GM11168 (cell line): ENCODE measurements at regions not wholly inside any gene's neighbourhood (a gene's known extent, or its start where the extent isn't known, plus 50 kb on each side); places are given as distances from the start of the nearest gene placed in this dataset.
"Not testable (repeated sequence)": the region's sequence is repeated elsewhere in the genome, so short reads cannot be mapped to it uniquely, and the experiment has no call there.

Experiments used
- in situ Hi-C: fragments of 300-500 bp; cut with MboI; formaldehyde crosslinking; loops from one replicate; pipeline ENCODE4 v1.12.0; 2022; ENCODE audit warnings: low sequenced_read_pairs; ENCODE audit not compliant: unreplicated experiment

DNA sequence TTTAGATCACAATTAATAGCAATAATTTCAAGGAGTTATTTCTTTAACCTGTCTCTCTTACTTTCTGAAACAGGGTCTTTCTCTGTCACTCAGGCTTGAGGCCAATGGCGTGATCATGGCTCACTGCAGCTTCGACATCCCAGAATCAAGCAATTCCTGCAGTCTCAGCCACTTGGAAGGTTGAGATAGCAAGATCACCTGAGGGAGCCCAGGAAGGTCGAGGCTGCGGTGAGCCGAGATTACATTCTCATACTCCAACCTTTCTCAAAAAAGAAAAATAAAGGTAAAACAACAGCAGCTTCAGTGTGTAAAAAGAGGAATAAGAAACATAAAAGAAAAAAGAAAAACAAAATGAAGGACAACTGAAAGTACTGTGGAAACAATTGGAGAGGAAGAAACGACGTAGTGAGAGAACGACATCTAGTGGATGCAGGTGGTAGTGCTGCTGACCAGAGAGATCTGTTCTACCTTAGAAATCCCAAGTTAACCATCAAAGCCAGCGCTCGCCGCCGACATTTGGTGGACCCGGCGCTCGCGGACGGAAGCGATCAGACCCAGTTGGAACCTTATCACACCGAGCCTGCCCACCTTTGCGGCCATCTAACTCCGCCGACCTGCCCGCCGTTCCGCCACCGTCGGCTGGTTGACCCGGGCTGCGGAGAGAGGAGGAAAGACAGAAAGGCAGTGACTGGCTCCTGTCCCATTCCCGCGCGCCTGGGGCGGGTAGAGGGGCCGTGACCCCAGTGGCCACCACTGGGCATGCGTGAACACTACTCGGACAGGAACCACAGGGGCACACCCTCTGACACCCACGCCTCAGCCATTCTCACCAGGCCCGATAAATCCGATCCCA, 196.1 kb downstream of the ALG10 start:
- in situ Hi-C loops = loop anchor here (10.0 kb wide), 1 partner anchor 94 kb away; no protein-coding TSS in a partner anchor

DNA sequence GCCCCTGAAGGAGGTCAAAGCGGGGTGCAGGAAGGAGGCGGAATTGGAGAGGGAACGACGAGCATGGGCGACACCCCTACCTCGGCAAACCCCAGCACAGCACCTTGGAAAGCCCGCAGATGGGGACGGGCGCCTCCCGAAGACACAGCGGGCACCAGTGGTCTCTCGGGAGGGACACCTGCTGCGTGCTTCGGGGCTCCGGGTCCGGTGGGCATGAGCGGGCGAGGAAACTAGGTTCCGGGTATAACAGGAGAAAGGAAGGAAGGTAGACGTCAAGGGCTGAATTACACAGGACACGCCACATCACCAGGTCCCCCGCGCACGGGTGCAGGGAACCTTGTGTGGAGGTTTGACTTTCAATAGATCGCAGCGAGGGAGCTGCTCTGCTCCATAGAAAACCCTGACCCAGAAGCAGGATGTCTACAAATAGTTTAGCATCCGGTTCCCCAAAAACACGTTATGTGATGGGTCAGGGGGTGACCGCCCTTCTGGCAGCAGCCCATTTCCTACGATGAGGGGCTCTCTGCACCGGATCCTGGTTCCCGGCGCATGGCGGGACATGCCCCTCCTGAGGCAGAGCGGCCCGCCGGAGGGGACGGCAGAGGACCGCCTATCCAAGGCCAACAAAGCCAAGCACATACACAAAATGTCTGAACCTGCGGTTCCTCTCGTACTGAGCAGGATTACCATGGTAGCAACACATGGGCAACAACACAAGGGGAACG, 196.9 kb downstream of the ALG10 start:
- in situ Hi-C loops = loop anchor here (10.0 kb wide), 1 partner anchor 94 kb away; no protein-coding TSS in a partner anchor

DNA sequence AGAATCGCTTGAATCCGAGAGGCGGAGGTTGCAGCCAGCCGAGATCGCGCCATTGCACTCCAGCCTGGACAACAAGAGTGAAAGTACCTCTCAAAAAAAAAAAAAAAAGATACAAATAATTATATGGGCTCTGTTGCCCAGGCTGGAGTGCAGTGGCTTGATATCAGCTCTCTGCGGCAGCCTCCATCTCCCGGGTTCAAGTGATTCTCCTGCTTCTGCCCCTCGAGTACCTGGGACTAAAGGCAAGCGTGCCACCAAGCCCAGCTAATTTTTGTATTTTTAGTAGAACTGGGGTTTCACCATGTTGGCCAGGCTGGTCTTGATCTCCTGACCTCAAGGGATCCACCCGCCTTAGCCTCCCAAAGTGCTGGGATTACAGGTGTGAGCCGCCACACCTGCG, 197.8 kb downstream of the ALG10 start:
- in situ Hi-C loops = not testable (repeated sequence)

DNA sequence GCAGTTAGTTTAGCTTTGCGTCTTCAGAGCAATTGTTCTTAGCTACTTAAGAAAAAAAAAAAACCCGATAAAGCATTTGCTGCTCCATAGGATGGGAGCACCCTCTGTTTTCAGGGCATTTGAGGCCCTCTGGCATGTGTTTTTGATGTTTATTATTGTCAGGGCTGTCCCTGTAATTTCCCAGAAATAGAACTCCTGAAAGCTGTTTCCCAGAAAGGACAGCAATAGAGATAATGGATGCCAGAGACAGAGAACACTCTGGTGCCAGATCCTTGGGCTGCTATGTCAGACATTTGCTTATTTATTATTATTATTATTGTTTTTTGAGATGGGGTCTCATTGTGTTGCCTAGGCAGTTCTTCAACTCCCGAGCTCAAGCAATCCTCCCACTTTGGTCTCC, 201.3 kb downstream of the ALG10 start:
- in situ Hi-C loops = no loop called here

DNA sequence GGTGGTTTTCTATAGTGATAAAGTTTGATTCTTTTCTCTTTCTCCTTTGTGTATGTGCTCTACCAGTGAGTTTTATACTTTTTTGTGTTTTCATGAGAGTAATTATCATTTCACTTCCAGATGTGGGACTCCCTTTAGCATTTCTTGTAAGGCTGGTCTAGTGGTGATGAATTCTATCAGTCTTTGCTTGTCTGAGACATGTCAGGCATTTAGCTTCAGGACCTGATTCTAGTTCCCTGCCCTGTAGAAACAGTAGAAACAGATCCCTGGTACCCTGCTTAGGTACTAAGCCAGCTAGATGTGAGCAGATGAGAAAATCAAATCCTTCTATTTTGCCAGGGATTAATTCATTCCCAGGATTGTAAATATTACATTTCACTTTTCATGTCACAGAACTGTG, 203.7 kb downstream of the ALG10 start:
- in situ Hi-C loops = not testable (repeated sequence)

DNA sequence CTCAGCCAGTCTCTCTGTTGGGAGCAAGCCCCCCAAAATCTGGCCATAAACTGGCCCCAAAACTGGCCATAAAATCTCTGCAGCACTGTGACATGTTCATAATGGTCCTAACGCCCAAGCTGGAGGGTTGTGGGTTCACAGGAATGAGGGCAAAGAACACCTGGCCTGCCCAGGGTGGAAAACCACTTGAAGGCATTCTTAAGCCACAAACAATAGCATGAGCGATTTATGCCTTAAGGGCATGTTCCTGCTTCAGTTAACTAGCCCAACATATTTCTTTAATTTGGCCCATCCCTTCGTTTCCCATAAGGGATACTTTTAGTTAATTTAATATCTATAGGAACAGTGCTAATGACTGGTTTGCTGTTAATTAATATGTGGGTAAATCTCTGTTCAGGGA, 205.8 kb downstream of the ALG10 start:
- in situ Hi-C loops = not testable (repeated sequence)

DNA sequence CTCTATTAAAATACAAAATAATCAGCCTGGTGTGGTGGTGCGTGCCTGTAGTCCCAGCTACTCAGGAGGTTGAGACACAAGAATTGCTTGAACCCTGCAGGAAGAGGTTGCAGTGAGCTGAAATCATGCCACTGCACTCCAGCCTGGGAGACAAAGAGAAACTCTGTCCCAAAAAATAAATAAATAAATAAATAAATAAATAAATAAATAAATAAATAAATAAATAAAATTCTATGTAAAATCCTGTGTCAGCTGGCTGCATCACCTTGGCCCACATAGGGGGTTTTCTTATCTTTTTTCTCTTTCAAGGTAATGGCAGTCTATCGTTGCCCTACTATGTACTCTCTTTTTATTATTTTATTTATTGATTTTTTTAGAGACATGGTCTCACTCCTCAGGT, 206.7 kb downstream of the ALG10 start:
- in situ Hi-C loops = not testable (repeated sequence)

DNA sequence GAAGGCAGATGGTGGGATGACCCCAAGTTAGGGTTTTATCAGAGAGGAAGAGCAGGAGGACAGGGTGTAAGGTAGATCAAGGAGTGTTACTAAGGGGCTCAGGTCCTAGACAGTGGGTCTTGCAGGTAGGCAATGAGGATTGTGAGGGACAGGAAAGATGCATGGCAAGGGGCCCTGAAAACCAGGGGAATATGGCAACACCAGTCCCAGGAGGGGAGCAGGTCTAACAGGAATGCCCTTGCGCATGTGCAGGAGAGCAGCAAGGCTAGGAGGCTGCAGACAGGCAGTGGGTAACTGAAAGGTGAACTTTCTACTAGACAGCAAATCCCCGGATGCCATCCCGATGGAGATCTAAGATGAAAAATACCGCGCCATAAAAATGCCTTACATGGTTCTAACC, 211.3 kb downstream of the ALG10 start:
- in situ Hi-C loops = no loop called here

DNA sequence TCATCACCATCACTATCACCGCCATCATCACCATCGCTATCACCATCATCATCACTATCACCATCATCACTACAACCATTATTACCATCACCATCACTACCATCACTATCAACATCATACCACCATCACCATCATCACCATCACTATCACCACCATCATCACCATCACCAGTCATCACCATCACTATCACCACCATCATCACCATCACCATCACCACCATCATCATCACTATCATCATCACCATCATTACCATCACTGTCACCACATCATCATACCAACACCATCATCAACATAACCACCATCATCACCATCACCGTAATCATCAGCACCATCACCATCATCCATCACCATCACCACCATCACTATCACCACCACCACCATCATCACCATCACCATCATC, 213.8 kb downstream of the ALG10 start:
- in situ Hi-C loops = no loop called here

DNA sequence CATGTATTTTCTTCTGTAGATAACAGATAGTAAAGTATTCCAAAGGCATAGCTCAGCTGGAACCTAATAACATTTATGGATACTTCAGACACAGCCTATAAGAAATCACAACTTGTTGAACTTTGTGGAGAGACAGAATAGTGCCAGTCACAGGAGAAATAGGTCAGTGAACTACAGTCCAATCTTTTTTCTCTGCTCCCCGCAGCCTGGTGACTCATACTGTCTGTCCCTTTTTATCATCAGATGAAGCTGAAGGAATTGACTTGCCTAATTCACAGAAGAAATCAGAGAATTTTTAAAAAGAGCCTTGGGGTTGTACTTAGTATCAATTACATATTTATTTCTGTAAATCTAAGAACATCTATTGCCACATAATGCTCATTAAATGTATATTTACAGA, 222.3 kb downstream of the ALG10 start:
- in situ Hi-C loops = no loop called here

DNA sequence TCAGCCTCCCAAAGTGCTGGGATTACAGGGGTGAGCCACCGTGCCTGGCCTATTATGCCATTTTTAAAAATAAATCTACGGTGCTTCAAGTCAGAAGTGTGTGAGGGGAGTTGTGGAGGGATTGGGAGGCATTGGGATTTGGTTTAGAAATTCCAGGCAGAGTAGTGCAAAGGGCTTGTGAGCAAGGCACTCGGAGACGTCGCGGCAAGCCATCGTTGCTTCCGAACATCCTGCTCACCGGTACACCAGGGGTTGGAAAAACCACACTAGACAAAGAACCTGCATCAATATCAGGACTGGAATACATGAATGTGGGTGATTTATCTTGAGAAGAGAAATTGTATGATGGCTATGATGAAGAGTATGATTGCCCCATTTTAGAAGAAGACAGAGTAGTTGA, 227.0 kb downstream of the ALG10 start:
- in situ Hi-C loops = no loop called here

DNA sequence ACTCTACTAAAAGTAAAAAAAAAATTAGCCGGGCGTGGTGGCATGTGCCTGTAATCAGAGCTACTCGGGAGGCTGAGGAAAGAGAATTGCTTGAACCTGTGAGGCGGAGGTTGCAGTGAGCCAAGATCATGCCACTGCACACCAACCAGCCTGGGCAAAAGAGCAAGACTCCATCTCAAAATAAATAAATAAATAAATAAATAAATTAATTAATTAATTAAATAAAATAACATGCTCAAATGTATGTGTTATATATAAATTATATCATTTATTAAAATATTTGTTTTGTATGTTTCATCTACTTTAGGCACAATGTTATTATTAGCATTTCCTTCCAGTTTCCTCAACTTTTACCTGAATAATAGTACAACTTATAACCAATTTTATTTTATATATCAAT, 229.6 kb downstream of the ALG10 start:
- in situ Hi-C loops = not testable (repeated sequence)

DNA sequence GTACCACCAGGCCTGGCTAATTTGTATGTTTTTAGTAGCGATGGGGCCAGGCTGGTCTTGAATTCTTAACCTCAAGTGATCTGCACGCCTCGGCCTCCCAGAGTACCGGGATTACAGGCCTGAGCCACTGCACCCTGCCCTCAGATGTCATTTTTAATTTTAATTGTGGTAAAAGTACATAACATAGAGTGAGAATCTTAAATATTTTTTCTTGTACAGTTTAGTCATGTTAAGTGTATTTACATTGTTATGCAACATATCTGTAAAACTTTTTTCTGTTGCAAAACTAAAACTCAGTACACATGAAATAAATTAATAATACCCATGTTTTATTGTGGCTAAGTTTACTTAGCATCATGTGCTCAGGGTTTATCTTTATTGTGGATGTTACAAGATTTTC, 231.4 kb downstream of the ALG10 start:
- in situ Hi-C loops = no loop called here

DNA sequence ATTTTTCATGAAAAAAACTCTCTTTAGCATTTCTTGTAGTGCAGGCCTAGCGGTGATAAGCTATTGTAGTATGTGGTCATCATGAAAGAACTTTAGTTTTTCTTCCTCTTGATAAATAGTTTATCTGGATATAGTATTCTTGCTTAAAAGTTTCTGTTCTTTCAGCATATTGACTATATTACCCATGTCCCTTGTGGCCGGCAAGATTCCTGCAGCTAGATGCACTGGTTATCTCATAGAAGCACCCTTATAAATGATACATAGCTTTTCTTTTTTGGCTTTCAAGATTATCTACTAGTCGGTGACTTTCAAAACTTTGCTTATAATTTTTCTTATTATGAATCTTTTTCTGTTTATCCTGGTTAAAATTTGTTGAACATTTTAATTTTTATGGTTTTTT, 234.8 kb downstream of the ALG10 start:
- in situ Hi-C loops = no loop called here

DNA sequence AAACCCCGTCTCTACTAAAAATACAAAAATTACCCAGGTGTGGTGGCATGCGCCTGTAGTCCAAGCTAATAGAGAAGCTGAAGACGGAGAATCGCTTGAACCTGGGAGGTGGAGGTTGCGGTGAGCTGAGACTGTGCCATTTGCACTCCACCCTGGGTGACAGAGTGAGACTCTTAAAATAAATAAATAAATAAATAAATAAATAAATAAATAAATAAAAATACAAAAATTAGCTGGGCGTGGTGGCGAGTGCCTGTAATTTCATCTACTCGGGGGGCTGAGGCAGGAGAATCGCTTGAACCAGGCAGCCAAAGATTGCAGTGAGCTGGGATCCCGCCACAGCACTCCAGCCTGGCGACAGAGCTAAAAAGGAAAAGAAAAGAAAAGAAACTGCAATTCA, 239.8 kb downstream of the ALG10 start:
- in situ Hi-C loops = not testable (repeated sequence)

DNA sequence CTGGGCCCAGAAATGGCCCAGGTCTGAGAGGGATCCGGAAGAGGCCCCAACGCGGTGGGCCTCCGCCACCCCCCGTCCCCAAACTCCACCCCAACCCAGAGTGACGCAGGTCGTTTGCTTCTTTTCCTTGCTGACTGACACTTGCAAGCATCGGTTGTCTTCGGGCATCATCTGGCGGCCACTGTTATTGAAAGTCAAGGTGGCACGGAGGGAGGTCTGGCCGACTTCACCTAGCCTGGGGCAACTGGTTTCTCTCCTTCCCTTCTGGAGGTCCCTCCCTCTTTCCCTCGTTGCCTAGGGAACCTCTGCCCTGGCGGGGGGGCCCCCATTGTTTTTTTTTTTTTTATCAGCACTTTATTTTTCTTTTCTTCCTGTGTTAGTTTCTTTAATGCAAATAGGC, 241.8 kb downstream of the ALG10 start:
- in situ Hi-C loops = no loop called here

DNA sequence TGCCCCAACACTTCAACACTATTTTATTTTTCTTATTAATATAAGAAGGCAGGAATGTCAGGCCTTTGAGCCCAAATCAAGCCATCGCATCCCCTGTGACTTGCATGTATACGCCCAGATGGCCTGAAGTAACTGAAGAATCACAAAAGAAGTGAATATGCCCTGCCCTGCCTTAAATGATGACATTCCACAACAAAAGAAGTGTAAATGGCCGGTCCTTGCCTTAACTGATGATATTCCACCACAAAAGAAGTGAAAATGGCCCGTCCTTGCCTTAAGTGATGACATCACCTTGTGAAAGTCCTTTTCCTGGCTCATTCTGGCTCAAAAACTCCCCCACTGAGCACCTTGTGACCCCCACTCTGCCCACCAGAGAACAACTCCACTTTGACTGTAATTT, 251.4 kb downstream of the ALG10 start:
- in situ Hi-C loops = not testable (repeated sequence)

DNA sequence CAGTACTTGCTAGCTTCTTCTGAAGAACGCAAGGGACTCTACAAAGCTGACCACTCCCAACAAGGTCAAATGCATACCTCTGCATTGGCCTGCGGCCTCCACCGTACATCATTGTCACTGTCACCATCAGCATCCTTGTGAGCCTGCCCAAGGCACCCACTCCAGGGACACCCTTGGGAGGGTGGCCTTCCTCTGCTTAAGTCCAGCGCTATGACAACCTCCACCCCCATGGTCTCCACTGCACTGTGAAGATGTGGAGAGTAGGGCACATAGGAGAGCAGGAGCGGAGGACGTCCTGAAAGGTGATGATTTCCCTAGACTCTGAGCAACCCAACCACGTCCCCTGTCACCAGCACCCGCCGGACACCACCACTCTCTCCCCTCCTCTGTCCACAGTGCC, 252.8 kb downstream of the ALG10 start:
- in situ Hi-C loops = no loop called here

DNA sequence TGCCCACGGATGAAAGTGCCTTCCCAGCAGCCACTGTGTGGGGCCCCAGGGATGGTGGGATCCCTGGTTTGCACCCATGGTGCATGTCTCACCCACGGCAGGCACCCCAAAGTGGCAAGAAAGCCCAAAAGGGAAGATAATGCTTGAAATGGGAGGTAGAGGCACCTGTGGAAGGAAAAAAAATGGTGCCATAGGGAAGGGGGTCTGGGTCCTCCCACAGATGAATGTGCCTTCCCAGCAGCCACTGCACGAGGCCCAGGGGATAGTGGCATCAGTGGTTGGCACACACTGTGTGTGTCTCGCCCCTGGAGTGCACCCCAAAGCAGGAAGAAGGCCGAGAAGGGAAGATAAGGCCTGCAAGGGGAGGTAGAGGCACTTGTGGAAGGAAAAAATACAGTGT, 264.2 kb downstream of the ALG10 start:
- in situ Hi-C loops = no loop called here

DNA sequence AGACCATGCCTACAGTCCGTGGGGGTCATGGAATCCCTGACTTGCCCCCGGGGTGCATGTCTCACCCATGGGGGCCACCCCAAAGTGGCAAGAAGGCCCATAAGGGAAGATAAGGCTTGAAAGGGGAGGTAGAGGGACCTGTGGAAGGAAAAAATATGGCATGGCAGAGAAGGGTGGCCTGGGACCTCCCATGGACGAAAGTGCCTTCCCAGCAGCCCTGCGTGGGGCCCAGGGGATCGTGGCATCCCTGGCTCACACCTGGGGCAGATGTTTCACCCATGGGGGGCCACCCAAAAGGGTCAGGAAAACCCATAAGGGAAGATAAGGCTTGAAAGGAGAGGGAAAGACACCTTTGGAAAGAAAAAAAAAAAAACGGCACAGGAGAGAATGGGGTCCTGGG, 264.6 kb downstream of the ALG10 start:
- in situ Hi-C loops = no loop called here

DNA sequence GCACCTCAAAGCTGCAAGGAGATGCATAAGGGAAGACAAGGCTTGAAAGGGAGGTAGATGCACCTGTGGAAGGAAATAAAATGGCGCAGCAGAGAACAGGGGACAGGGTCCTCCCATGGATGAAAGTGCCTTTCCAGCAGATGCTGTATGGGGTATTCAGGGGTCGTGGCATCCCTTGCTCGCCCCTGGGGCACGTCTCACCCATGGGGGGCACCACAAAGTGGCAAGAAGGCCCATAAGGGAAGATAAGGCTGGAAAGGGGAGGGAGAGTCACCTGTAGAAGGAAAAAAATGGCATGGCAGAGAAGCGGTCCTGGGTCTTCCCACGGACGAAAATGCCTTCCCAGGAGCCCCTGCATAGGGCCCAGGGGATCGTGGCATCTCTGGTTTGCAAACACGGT, 265.1 kb downstream of the ALG10 start:
- in situ Hi-C loops = no loop called here
